Neuronal stem cell (in vitro differentiated cells): ENCODE measurements at regions not wholly inside any gene's neighbourhood (a gene's known extent, or its start where the extent isn't known, plus 50 kb on each side); places are given as distances from the start of the nearest gene placed in this dataset.

Experiments used
- DNase-seq: peaks from one replicate; pipeline ENCODE4 v3.0.0-alpha.2; 2013; ENCODE audit warnings: low spot score
- H2AFZ ChIP-seq: one replicate; pipeline ENCODE4 v1.6.1; 2013; ENCODE audit warnings: mild to moderate bottlenecking, low read length, inconsistent platforms
- H2AK5ac ChIP-seq: 2 replicates; pipeline ENCODE4 v1.6.1; 2013; ENCODE audit warnings: low read depth, mild to moderate bottlenecking, inconsistent platforms, low read length, moderate library complexity, mixed read lengths
- H2BK120ac ChIP-seq: 2 replicates; pipeline ENCODE4 v1.6.1; 2013; ENCODE audit warnings: low read depth, mild to moderate bottlenecking, inconsistent platforms, low read length, moderate library complexity, mixed read lengths
- H2BK12ac ChIP-seq: one replicate; pipeline ENCODE4 v1.6.1; 2013; ENCODE audit warnings: low read length, inconsistent platforms
- H2BK15ac ChIP-seq: 2 replicates; pipeline ENCODE4 v1.6.1; 2013; ENCODE audit warnings: mild to moderate bottlenecking, low read length, inconsistent platforms, mixed read lengths
- H2BK5ac ChIP-seq: one replicate; pipeline ENCODE4 v1.6.1; 2013; ENCODE audit warnings: inconsistent platforms, mild to moderate bottlenecking, low read length, moderate library complexity
- H3K14ac ChIP-seq: one replicate; pipeline ENCODE4 v1.6.1; 2013; ENCODE audit warnings: low read length, inconsistent platforms
- H3K18ac ChIP-seq: 2 replicates; pipeline ENCODE4 v1.6.1; 2013; ENCODE audit warnings: low read length, inconsistent platforms
- H3K23ac ChIP-seq: 2 replicates; pipeline ENCODE4 v1.6.1; 2013; ENCODE audit warnings: low read depth, mild to moderate bottlenecking, mixed read lengths, low read length, inconsistent platforms; ENCODE audit not compliant: poor library complexity
- H3K27ac ChIP-seq: replicated peaks from 3 replicates; pipeline ENCODE4 v1.5.1; 2013; ENCODE audit warnings: low read length, inconsistent platforms
- H3K27me3 ChIP-seq, 3 experiments: 2 replicates each; pipeline ENCODE4 v1.6.1; 2013; ENCODE audit warnings: low read length in 3 of 3, mild to moderate bottlenecking in 2 of 3, inconsistent platforms in 1 of 3, low read depth in 1 of 3, mixed read lengths in 1 of 3, moderate library complexity in 1 of 3; ENCODE audit not compliant: control insufficient read depth in 3 of 3, insufficient read depth in 3 of 3
- H3K36me3 ChIP-seq, 2 donors: replicated peaks in 1 of 2; 2 replicates each; pipeline ENCODE4 v1.6.1; 2013; ENCODE audit warnings: low read length in 2 of 2; ENCODE audit not compliant: control insufficient read depth in 2 of 2, insufficient read depth in 2 of 2
- H3K4ac ChIP-seq: 2 replicates; pipeline ENCODE4 v1.6.1; 2013; ENCODE audit warnings: inconsistent platforms, mild to moderate bottlenecking, low read length, moderate library complexity
- H3K4me1 ChIP-seq, 2 donors: 1 replicate in 1 of 2; 2 replicates in 1 of 2; pipeline ENCODE4 v1.6.1; 2013; ENCODE audit warnings: low read length in 2 of 2, low read depth in 1 of 2; ENCODE audit not compliant: control insufficient read depth in 2 of 2, insufficient read depth in 1 of 2
- H3K4me2 ChIP-seq: one replicate; pipeline ENCODE4 v1.6.1; 2013; ENCODE audit warnings: mild to moderate bottlenecking, low read length, inconsistent platforms; ENCODE audit not compliant: insufficient read depth, poor library complexity, severe bottlenecking
- H3K4me3 ChIP-seq, 2 donors: 2 replicates each; pipeline ENCODE4 v1.5.1; 2013; ENCODE audit warnings: low read length in 2 of 2, mild to moderate bottlenecking in 2 of 2, inconsistent platforms in 1 of 2, moderate library complexity in 1 of 2
- H3K79me1 ChIP-seq: one replicate; pipeline ENCODE4 v1.6.1; 2013; ENCODE audit warnings: low read depth, mild to moderate bottlenecking, inconsistent platforms, low read length, moderate library complexity
- H3K9ac ChIP-seq: one replicate; pipeline ENCODE4 v1.6.1; 2013; ENCODE audit warnings: mild to moderate bottlenecking, low read depth, low read length, inconsistent platforms; ENCODE audit not compliant: poor library complexity
- H3K9me3 ChIP-seq, 2 donors: replicated peaks in 1 of 2; 2 replicates each; pipeline versions ENCODE3 to v1.6.1; 2013; ENCODE audit warnings: low read length in 2 of 2, mild to moderate bottlenecking in 2 of 2, inconsistent platforms in 1 of 2, low read depth in 1 of 2, mixed read lengths in 1 of 2, moderate library complexity in 1 of 2; ENCODE audit not compliant: control insufficient read depth in 2 of 2, insufficient read depth in 1 of 2
- H4K8ac ChIP-seq: one replicate; pipeline ENCODE4 v1.6.1; 2013; ENCODE audit warnings: low read depth, mild to moderate bottlenecking, inconsistent platforms, low read length, moderate library complexity
- H4K91ac ChIP-seq: one replicate; pipeline ENCODE4 v1.6.1; 2013; ENCODE audit warnings: low read length, low read depth, mild to moderate bottlenecking, inconsistent platforms; ENCODE audit not compliant: poor library complexity
- WGBS, 2 donors: extraction: QIAGEN DNeasy Blood & Tissue Kit; methylation state at CpG; one replicate each; pipeline ENCODE4 v1.1.7; 2013; ENCODE audit warnings: missing lambda C conversion rate in 2 of 2, mixed read lengths in 1 of 2; ENCODE audit not compliant: insufficient read length in 2 of 2, insufficient replicate concordance in 1 of 2; ENCODE audit errors: extremely low coverage in 2 of 2; 5-methylcytosine and 5-hydroxymethylcytosine counted together

DNA sequence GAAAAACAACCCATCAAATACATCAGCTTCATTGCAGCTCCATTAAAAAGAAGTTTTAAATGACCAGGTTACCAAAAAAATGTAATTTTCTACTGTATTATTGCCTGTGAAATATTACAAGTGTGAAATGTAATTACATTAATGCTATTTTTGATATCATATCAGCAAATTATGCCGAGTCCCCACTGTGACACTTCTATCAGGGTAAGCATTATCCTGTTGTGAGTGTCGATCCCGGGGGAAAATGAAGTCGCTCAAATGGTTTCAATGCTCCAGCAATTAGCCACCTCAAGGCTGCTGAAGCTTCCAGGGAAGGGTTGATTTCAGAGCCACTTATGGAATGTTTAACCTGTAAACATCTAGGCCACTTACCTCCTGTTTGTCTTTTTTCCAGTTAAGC lies 70.4 kb downstream of the RCN1 start:
- H3K36me3 ChIP-seq = no peaks in the 10 kb centered on the region
- no CpG with 5 or more reads among the region's 4 CpGs for WGBS, 2 donors
- no peak overlapping the region for H2AK5ac ChIP-seq

GRCh38 chr11:32162351-32162750 lies 71.5 kb downstream of the RCN1 start:
- no peak for DNase-seq
- no peak overlapping the region for H2AK5ac ChIP-seq
- no peak overlapping the region for H3K4me3 ChIP-seq
- no peak overlapping the region for H2BK5ac ChIP-seq
- H4K91ac ChIP-seq = no peak overlapping the region
- H3K9me3 ChIP-seq = no peaks in the 10 kb centered on the region
- no peak overlapping the region for H3K18ac ChIP-seq
- WGBS, 2 donors = no CpG with 5 or more reads among the region's 4 CpGs
- H3K27ac ChIP-seq = no peak overlapping the region
- H3K14ac ChIP-seq = no peak overlapping the region
- H3K4me2 ChIP-seq = no peak overlapping the region
- H3K4me1 ChIP-seq = no peaks in the 10 kb centered on the region
- H3K23ac ChIP-seq = no peak overlapping the region
- H3K4ac ChIP-seq = no peak overlapping the region
- H2AFZ ChIP-seq = no peak overlapping the region
- H4K8ac ChIP-seq = no peak overlapping the region
- H2BK15ac ChIP-seq = no peak overlapping the region
- H3K36me3 ChIP-seq = no peaks in the 10 kb centered on the region
- H2BK12ac ChIP-seq = no peak overlapping the region
- no peaks in the 10 kb centered on the region for H3K79me1 ChIP-seq
- H3K9ac ChIP-seq = no peak overlapping the region
- H2BK120ac ChIP-seq = no peak overlapping the region
- peaks cover 0 to 8% (median 0%) of the 10 kb centered on the region in 3 experiments for H3K27me3 ChIP-seq

More for the DNA sequence above, 70.4 kb downstream of the RCN1 start:
- H4K8ac ChIP-seq = no peak overlapping the region
- H3K79me1 ChIP-seq = no peaks in the 10 kb centered on the region
- H2BK15ac ChIP-seq = no peak overlapping the region
- H3K4me1 ChIP-seq = no peaks in the 10 kb centered on the region
- H2AFZ ChIP-seq = no peak overlapping the region
- H2BK120ac ChIP-seq = no peak overlapping the region
- H3K27me3 ChIP-seq = peaks cover 0 to 8% (median 0%) of the 10 kb centered on the region in 3 experiments
- no peak overlapping the region for H3K14ac ChIP-seq
- H2BK12ac ChIP-seq = no peak overlapping the region
- no peak overlapping the region for H3K9ac ChIP-seq
- H4K91ac ChIP-seq = no peak overlapping the region
- H3K27ac ChIP-seq = no peak overlapping the region
- H3K4me3 ChIP-seq = no peak overlapping the region
- H3K23ac ChIP-seq = no peak overlapping the region
- no peak overlapping the region for H3K4ac ChIP-seq
- H2BK5ac ChIP-seq = no peak overlapping the region
- no peaks in the 10 kb centered on the region for H3K9me3 ChIP-seq
- H3K4me2 ChIP-seq = no peak overlapping the region
- no peak for DNase-seq
- no peak overlapping the region for H3K18ac ChIP-seq

- H4K8ac ChIP-seq = no peak overlapping the region
- no peaks in the 10 kb centered on the region for H3K79me1 ChIP-seq
- no peak overlapping the region for H3K4me2 ChIP-seq
- H3K4me1 ChIP-seq = no peaks in the 10 kb centered on the region
- no peak overlapping the region for H2BK12ac ChIP-seq
- H2AFZ ChIP-seq = no peak overlapping the region
- no peak overlapping the region for H3K4ac ChIP-seq
- H3K9ac ChIP-seq = no peak overlapping the region
- no peak overlapping the region for H2AK5ac ChIP-seq
- no peak for DNase-seq
- peaks cover 0 to 8% (median 0%) of the 10 kb centered on the region in 3 experiments for H3K27me3 ChIP-seq
- no peaks in the 10 kb centered on the region for H3K36me3 ChIP-seq
- H3K27ac ChIP-seq = no peak overlapping the region
- no peak overlapping the region for H2BK120ac ChIP-seq
- H4K91ac ChIP-seq = no peak overlapping the region
- H3K9me3 ChIP-seq = no peaks in the 10 kb centered on the region
- no CpG with 5 or more reads among the region's 5 CpGs for WGBS, 2 donors
- H3K14ac ChIP-seq = no peak overlapping the region
- no peak overlapping the region for H3K23ac ChIP-seq
- H2BK15ac ChIP-seq = no peak overlapping the region
- H3K18ac ChIP-seq = no peak overlapping the region
- H2BK5ac ChIP-seq = no peak overlapping the region
- H3K4me3 ChIP-seq = no peak overlapping the region
Observed at GRCh38 chr11:32162906-32163305, 72.0 kb downstream of the RCN1 start.

- Histone ChIP-seq H3K4me3 (no peak overlapping the region), H2BK15ac (no peak overlapping the region), H3K18ac (no peak overlapping the region), H3K36me3 (no peaks in the 10 kb centered on the region), H3K27me3 (peaks cover 0 to 8% (median 0%) of the 10 kb centered on the region in 3 experiments), H2AFZ (no peak overlapping the region), H3K27ac (no peak overlapping the region), H3K23ac (no peak overlapping the region), H2BK120ac (no peak overlapping the region), H3K4ac (no peak overlapping the region), H3K79me1 (no peaks in the 10 kb centered on the region), H2BK5ac (no peak overlapping the region), H3K9me3 (no peaks in the 10 kb centered on the region), H3K4me1 (no peaks in the 10 kb centered on the region), H4K91ac (no peak overlapping the region), H3K9ac (no peak overlapping the region), H2AK5ac (no peak overlapping the region), H3K4me2 (no peak overlapping the region), H2BK12ac (no peak overlapping the region), H4K8ac (no peak overlapping the region), H3K14ac (no peak overlapping the region)
- WGBS, 2 donors = no CpG with 5 or more reads among the region's 3 CpGs
- DNase-seq = no peak
Observed at GRCh38 chr11:32163557-32163956, 72.7 kb downstream of the RCN1 start.
